ENCODE measurements at regions not wholly inside any gene's neighbourhood (a gene's known extent, or its start where the extent isn't known, plus 50 kb on each side); places are given as distances from the start of the nearest gene placed in this dataset.

DNA sequence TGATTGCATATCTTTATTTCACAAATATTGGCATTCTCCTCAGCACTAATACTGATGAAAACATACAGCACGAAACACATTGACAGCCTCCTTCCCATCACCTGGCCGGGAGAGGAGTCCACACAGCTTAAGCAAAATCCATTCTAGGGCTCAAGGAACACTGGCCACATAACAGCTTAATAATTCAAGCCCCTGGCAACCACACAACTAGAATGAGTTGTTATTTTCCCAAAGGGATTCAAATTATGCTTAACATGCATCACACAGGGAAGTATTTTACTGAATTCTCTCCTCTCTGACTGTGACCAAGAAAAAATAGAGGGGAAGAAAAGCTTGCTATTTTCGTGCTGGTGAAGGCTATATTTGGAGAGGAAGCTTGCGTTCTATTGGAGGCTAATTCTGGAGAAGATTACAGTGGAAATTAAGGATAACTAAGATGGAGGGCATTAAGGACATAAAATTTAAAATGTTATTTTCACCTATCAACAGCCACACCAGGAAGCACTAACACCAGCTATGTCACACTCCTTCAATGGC, 198.5 kb downstream of the ADGRG6 start:
- no peak for DNase-seq

DNA sequence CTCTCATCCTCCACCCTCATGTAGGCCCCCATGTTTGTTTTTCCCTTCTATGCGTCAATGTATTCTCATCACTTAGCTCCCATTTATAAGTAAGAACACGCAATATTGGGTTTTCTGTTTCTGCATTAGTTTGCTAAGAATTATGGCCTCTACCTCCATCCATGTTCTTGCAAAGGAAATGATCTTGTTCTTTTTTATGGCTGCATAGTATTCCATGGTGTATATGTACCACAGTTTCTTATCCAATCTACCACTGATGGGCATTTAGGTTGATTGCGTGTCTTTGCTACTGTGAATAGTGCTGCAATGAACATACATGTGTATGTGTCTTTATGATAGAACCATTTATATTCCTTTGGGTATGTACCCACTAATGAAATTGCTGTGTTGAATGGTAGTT, 200.0 kb downstream of the ADGRG6 start:
- no peak for DNase-seq

DNA sequence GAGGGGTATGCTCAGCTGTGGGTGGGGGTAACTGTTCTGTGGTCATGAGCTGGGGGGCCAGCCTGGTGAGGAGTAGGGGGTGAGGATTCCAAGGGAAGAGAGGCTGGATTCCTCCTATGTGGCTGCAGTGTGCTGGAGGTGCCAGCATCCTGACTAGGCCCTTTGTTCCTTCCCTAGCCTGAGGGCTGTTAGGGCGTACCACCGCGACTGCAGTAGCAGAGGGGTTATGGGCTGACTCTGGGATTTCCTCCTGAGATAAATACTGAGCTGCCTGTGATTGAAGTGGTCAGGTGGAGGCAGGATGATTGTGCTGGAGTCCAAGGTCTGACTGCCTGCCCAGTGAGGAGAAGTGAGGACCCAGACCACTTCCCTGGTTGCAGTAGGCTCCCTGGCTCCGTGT, 205.3 kb downstream of the ADGRG6 start:
- no peak for DNase-seq

DNA sequence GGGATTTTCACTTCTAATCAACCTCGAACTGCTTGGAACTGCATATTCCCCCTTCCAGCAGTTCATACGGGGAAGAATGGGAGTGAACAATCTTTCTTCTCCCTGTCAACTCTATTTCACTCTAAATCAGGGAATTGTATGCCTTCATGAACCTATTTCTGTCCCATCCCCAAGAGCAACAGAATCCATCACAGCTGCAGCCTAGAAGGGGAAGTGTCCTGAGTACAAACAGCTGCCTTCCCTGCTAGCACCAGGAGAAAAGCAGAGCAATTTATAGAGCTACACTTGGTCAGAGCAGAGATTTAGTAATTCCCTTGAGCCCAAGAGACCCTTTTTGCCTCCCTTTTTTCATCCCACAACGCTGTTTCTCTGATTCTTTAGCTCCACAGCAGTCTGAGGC, 208.4 kb downstream of the ADGRG6 start:
- DNase-seq, result no peak

DNA sequence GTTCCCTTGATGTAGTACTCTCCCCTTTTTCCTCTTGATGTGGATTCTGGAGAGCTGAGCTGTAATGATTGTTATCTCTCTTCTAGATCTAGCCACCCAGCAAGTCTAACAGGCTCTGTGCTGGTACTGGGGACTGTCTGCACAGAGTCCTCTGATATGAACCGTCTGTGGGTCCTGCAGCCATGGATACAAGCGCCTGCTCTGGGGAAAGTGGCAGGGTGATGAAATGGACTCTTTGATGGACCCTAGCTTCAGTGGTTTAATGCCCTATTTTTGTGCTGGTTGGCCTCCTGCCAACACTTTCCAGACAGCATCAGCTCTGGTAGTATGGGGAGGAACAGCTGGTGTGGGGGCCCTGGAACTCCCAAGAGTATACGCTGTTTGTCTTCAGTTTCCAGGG, 216.3 kb downstream of the ADGRG6 start:
- no peak for DNase-seq

DNA sequence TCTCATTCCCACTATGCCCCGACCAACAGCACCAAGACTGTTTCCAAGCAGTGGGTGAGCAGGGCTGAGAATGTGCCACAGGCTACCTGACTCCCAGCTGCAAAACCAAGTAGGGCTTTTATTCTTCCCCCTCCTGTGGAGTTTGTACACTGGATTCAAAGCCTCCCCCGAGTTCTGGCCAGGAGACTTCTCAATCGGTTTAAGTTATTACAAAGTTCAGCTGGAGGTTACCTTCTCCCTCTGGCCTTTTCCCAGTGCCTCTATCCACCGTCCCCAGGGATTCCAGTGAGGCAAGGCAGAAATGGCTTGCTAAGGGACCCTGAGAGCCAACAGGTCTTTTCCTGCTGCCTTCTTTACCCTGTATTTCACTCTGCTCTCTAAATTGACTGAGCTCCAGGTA, 217.0 kb downstream of the ADGRG6 start:
- DNase-seq, result no peak

DNA sequence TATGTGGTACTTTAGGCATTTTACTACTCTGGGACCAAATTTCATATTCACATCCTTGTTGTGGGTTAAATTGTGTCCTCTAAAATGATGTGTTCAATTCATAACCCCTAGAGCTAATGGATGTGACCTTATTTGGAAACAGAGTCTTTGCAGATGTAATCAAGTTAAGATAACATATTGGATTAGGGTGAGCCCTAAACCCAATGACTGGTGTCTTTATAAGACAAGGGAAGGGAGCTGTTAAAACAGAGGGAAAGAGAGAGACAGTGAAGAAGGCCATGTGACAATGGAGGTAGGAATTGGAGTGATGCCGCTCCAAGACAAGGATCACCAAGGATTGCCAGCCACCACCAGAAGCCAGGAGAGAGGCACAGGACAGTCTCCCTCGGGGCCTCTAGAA, 220.0 kb downstream of the ADGRG6 start:
- no peak for DNase-seq

DNA sequence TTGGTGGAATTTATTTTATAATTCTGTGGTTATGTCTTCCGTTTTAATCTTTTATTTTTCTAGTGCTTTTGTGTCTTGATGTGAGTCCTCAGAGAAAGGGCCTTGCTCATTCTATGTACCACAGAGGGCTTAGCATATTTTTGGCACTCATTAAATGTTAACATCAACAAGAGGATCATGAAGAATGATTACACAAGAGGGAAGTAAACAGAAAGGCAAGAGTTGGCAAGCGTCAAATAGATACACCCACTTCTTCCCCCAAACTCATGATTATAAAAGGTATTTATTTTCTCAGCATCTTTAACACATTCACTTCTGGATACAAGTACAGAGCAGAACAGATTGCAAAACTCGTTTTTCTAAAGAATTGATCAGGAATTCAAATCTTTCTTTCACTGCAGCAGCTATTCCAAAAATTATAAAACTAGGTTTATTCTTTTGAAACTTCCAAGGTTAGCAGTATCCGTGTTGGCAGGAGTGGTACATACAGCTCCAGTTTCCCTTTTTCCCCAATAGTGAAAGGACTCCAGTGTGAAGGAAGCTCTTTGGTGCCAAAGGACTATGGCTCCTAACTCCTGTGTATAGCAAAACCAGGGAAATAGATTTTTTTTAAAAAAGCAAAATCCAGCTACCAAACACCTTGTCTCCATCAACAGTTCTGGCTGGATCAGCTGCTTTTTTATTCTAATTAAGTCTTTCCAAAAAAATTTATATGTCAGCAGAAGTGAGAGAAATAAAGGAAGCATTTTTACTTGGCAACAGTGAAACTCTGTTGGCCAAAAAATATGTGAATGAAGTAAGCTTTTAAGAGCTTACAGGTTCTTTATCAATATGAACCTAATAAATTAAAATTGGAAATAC, 221.9 kb downstream of the ADGRG6 start:
- no peak for DNase-seq

DNA sequence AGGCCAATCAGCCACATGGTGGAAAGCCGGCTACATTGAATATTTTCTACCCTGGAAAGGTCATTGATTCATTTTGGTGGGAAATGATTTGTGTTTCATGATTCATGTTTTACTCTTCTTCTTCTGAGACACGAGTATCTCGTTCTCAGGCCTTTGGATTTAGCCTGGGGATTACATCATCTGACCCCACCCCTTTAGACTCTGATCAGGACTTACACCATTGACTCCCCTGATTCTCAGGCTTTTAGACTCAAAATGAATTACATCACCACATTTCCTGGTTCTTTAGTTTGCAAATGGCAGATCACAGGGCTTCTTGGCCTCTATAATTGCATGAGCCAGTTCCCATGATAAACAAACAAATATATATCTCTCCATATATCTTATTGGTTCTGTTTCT, 228.8 kb downstream of the ADGRG6 start:
- DNase-seq, result no peak

DNA sequence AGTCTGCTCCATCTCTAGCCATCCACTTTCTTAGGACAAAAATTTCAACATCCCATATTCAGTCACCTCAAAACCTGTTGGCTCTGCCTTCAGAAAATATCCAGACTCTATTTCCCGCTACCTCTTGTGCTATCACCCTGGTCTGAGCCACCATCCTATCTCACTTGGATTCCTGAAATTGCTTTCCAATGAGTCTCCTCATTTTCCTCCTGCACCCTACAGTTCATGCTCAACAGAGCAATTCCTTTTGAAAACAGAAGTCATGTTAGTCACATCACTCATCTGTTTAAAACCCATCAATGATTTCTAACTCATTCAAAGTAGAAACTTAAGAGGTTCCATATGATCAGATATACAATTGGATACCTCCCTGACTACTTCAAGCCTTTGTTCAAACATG, 229.9 kb downstream of the ADGRG6 start:
- no peak for DNase-seq

DNA sequence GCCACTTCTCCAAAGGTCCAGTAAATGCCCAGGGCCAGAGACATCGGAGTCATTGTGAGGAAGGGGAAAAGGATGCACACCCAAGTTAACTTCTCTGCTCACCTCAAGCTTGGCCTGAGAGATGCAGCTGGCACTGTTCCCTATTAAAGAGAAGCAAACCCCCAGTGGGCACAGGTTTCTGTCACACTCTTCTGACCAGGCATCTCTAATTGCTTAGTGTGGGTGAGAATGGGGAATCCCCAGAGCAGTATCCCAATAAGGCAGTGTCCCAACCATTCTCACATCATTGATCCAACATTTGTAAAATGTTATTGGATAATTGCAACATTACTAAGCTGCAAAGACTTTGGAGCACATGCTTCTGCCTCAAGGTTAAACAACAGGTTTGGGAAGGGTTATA, 232.3 kb downstream of the ADGRG6 start:
- DNase-seq, result no peak

DNA sequence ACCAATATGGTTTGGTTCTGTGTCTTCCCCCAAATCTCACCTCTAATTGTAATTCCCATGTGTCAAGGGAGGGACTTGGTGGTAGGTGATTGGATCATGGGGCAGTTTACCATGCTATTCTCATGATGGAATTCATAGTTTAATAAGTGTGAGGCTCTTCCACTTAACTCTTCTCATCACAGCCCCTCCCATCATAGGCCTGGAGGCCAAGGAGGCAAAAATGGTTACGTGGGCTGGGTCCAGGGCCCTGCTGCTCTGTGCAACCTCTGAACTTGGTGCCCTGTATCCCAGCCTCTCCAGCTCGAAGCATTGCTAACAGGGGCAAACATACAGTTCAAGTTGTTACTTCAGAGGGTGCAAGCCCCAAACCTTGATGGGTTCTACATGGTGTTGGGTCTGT, 232.7 kb downstream of the ADGRG6 start:
- no peak for DNase-seq

DNA sequence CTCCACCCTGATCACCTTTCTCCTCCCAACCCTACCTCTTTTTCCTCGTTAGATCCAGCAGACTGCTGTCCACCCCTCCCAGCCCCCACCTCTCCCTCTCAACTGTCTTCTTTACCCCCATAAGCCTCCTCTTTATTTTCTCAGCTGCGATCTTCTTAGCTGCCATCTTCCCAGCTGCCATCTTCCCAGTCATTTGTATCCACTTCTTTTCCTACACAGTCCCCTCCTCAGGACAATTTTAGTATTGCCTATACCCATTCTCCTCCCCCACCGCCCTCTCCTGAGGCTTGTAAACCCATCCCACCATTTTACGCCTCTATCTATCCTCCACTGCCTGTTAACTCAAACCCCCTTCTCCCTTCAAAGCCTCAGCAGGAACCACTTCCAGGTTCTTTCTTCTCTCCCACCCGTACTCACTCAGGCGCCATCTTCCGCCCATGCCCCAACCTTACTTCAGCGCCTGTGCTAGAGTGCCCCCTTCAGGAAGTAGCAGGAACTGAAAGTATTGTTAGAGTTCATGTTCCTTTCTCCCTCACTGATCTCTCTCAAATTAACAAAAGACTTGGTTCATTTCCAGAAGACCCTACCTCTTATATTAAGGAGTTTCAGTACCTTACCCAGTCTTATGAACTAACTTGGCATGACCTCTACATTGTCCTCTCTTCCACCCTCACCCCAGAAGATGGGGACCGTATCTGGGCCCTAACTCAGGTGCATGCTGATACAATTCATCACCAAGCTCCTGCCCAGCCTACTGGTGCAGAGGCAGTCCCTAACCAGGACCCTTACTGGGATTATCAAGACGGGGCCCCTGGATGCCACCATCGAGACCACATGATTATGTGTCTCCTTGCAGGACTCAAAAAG, 236.0 kb downstream of the ADGRG6 start:
- no peak for DNase-seq

DNA sequence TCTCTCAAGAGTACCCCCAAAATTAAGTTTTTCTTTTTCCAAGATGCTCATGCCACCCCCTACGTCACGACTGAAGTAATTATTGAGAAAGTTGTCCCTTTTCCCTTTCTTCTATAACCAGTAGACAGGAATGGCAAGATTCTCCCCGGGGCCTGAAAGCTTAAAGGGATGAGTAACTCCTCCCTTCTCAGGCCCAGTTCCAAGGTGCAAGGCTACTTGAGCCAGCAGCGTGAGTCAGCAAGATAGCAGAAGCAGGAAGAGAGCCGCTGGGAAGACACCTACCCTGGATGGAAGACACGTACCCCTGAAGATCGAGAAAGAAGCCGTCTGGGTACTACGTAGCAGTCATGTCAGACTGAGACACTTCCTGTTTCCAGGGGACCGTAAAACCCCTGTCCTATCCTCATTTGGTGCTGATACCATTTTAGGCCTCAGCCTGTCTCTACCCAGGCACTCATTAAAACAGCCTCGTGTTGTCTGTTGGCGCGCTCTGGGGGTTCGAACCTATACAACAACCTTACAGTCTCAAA, 241.0 kb downstream of the ADGRG6 start:
- no peak for DNase-seq

DNA sequence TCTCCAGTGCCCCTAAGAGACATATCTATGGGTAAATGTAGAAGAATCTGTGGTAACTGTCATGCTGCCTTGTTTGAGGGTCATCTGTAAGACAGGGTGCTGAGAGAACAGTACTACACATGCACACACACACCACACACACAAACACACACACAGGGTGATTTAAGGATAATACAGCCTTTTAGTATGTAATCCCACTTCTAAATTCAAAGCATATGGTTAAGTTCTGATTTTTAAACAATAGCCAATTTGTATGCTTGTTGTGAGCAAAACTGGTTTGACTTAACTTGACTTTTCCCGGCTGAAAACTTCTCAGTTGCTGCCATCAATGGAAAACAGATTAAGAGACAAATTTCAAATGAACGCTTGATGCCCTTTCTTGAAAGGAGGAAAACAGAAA, 241.8 kb downstream of the ADGRG6 start:
- no peak for DNase-seq

DNA sequence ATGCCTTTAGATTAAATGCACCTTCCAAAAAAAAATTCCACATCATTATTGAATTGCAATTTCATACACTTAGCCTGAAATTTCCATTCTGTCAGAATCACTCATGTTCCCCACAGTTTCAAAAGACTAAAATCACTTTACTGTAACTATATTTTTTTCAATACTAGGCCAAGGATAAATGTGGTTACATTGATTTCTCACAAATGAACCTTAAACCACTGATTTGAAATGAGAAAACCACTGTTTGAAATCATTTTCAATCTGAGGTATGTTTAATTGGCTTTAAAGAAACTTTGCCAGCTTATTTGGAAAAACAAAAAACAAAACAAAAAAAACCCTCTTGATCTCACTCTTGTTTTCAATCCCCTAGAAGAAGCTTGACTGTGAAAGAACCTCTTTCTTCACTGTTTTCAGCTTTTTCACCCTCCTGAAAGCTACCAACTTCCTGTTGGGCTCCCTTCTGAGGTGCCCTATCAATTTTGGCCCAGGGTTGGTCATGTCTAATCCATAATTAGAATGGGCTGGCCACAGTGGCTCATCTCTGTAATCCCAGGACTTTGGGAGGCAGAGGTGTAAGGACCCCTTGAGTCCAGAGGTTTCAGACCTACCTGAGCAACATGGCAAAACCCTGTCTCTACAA, 242.5 kb downstream of the ADGRG6 start:
- DNase-seq, result no peak

DNA sequence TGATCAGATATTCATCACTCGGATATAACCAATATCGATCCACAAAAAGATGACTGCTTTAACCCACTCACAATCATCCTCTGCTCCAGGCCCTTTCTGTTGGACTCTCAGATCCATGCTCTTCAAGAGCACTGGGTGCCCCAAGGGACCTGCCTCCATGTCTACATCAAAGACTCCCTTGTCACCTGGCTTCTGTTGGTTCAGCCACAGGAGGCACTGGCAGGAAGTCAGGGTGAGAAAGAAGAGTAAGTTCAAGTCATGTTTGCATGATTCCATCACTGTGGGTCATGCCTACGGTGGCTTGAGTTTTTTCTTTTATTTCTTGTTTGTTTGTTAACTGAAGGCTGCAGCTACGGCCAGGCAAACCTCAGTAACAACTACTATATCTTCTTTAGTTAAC, 243.3 kb downstream of the ADGRG6 start:
- DNase-seq, result no peak

DNA sequence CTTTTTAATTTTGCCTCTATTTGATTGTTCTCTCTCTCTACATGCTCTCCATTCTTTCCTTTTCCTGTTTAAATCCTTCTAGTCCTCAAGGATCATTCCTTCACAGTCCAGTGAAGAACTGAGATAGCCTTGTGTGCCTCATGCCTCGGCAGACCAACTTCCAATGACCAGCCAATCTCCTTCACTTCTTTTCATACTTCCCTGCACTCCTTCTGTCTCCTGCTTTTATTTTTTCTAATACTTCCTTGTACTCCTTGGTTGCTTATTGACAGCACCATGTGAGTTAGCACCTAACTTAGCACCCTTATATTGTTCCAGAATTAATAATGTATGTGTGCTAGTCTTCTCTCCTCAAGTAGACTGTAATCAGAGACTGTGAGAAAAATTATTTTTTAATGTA, 246.8 kb downstream of the ADGRG6 start:
- no peak for DNase-seq

DNA sequence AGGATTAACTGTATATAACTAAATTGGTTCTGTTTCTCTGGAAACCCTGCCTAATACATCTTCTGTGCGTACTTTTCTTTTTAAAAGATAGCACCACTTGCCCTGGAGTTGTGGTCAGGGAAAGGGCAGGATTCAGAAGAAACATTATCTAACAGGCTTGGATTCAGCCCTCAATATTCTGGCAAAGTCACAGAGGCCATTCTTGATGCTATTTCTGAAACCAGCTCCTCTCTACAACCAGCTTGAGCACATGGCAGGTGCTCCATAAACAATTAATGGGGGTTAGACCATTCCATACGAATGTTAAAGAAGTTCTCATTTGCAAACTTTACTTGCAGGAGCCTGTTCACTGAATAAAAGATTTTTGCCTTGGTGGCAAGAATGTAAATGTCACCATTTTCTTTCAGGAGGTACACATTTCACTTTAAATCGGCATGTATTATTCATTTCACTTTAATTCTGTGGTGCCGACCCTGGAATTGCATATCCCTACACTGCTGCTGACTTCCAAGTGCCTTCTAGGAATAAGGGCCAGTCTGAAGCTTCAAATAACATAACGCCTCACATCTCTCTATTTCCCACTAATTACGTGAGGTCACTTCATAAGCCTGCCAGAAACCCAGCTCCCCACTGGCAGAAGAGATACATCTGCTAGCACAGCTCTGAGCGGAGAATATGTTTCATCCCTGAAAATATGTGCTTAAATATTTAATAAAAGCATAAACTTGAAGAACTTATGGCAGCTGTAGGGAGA, 248.7 kb downstream of the ADGRG6 start:
- no peak for DNase-seq

DNA sequence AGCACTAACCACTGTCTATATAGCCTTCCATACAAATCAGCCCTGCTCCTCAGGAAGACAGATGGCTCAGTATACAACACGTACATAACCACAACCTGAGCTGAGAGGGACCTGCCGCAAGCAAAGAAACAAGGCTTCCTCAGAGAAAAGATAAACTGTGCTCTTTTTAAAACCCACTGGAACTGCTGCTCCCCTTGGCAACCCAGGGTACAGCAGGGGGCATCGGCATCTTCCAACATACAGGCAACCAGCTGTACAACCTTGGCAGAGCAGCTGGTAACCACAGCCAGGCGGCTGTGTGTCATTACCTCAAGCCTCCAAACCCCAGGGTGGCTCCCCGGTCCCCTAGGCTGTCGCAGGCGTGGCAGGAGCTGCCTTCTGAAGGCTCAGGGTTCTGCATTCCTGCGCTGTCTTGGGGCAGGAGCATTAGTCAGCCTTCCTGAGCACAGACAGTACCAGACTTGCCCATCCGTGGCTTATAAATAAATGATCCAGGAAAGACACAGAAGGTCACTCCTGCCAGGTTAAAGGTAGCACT, 249.5 kb downstream of the ADGRG6 start:
- DNase-seq, result peak; percentile 5 to 19

DNA sequence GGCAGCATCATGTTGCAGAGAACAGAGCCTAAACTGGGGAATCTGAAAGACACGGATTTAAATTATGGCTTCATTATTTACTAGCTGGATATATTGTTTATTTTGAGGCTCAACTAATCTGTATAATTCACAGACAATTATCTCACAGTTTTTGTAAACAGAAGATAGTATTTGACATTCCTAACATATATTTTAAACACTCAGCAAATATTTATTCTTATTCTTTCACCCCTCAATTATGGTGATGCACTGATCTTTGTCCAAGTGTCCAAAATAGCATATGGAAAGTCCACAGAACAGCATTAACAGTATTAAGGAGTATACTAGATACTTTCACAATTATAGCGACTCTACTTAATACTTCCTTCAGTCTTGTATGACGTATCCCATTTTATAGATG, 257.0 kb downstream of the ADGRG6 start:
- DNase-seq, result no peak

Measured in CD4-positive, alpha-beta T cell treated with Interferon alpha-2 for 1 hour (primary cell).